GM12864 (cell line): ENCODE measurements at regions not wholly inside any gene's neighbourhood (a gene's known extent, or its start where the extent isn't known, plus 50 kb on each side); places are given as distances from the start of the nearest gene placed in this dataset.
"Not testable (repeated sequence)": the region's sequence is repeated elsewhere in the genome, so short reads cannot be mapped to it uniquely, and the experiment has no call there.

Experiments
- DNase-seq: peaks from one replicate; pipeline ENCODE4 v3.0.0-alpha.2; 2011; ENCODE audit warnings: low read depth
- H3K4me3 ChIP-seq: 2 replicates; pipeline ENCODE4 v1.5.1; 2011; ENCODE audit warnings: mild to moderate bottlenecking, low read depth, low read length, control low read depth
- TF ChIP-seq, protein P1 (sequence below): IDR thresholded peaks from 2 replicates; pipeline ENCODE4 v1.5.1; 2011; ENCODE audit warnings: low read depth, mild to moderate bottlenecking, moderate library complexity, low read length, control low read depth, inconsistent platforms; ENCODE audit errors: missing control alignments

DNA sequence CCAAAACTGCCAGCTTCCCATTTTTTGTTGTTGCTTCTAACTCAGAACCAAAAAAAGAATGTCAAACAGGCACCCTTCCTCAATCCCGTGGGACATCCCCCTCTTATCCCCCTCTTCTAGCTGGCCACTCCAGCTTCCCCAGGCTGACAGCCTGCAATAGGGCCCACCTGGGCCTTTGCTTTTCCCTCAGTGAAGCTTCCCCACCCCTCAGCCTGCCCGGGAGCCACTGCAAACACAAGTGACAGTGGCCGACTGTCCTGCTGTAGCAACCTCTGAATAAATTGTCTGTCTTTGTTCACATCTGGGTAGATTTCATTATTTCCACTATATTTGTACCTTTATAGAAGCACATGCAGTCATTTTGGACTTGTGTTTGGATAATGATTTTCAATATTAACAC lies 245.3 kb downstream of the GADD45G start:
- H3K4me3 ChIP-seq, result no peak overlapping the region
- DNase-seq, result no peak
- TF ChIP-seq, protein P1, sequence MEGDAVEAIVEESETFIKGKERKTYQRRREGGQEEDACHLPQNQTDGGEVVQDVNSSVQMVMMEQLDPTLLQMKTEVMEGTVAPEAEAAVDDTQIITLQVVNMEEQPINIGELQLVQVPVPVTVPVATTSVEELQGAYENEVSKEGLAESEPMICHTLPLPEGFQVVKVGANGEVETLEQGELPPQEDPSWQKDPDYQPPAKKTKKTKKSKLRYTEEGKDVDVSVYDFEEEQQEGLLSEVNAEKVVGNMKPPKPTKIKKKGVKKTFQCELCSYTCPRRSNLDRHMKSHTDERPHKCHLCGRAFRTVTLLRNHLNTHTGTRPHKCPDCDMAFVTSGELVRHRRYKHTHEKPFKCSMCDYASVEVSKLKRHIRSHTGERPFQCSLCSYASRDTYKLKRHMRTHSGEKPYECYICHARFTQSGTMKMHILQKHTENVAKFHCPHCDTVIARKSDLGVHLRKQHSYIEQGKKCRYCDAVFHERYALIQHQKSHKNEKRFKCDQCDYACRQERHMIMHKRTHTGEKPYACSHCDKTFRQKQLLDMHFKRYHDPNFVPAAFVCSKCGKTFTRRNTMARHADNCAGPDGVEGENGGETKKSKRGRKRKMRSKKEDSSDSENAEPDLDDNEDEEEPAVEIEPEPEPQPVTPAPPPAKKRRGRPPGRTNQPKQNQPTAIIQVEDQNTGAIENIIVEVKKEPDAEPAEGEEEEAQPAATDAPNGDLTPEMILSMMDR, result no peak

DNA sequence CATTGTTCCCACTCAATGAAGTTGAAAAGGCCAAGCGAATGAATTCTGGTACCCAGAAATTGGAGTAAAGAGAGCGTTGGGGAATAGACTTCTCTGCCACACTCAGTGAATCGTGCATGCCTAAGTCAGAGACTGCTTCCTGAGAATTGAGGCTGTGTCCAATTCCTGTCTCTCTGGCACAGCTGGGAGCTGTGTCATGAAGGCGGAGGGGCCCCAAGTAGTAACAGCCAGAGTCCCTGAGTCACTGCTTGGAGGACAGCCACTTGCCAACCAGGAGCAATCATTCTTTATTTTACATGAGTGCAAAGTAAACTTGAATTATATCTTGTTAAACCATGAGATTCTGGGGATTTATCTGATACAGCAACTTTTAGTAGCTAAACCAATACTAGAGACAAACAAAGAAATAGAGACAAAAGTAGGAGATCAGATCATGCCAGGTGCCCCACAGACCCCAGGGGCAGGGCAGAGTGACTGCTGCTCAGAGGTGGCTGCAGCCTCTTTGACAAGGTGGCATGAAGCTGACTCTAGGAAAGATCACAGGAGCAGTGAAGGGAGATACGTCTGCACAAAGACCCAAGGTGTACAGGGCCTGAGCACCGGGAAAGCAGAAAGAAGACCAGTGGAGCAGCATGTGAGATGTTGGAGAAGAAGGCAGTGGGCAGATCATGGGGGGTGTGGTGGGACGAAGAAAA lies 246.0 kb downstream of the GADD45G start:
- DNase-seq, result no peak
- no peak overlapping the region for H3K4me3 ChIP-seq
- TF ChIP-seq, protein P1, result no peak

DNA sequence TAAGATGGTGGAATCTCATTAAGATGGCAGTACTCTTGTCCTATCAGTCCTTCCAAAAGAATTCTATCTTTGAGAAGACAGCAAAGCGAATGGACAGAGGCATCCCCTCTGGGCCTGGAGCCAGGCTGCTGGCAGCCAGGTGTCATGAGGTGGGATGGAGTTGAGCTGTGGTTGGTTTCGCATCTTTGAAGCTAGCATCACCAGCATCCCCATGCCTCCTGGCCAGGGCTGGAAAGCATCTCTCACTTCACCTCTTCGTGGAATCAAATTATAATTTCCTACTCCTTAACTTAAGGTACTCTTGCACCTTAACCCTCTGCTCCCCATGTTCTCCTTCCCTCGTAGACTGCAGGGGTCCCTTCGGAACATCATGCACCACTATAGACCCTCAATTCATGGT lies 248.3 kb downstream of the GADD45G start:
- H3K4me3 ChIP-seq, result no peak overlapping the region
- no peak for DNase-seq
- TF ChIP-seq, protein P1, result no peak

- H3K4me3 ChIP-seq, result no peak overlapping the region
- TF ChIP-seq, protein P1, result no peak
- DNase-seq, result no peak
Observed at GRCh38 chr9:89853931-89854330, 249.1 kb downstream of the GADD45G start.

GRCh38 chr9:89854715-89855475 lies 250.1 kb downstream of the GADD45G start:
- DNase-seq, result no peak
- TF ChIP-seq, protein P1, result no peak
- no peak overlapping the region for H3K4me3 ChIP-seq

- not testable (repeated sequence) for H3K4me3 ChIP-seq, DNase-seq
Observed at GRCh38 chr9:89856296-89856695, 251.5 kb downstream of the GADD45G start.

DNA sequence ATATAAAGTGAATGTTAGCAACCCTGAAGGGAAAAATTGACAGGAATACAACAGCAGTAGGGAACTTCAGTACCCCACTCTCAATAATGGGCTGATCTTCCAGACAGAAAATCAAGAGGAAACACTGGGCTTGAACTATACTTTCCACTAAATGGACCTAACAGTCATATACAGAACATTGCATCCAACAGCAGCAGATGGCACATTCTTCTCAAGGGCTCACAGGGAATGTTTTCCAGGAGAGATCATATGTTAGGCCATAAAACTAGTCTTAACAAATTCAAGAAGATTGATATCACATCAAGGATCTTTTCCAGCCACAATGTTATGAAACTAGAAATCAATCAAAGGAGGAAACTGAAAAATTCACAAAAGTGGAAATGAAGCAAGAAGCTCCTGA lies 252.1 kb downstream of the GADD45G start:
- not testable (repeated sequence) for H3K4me3 ChIP-seq, DNase-seq

DNA sequence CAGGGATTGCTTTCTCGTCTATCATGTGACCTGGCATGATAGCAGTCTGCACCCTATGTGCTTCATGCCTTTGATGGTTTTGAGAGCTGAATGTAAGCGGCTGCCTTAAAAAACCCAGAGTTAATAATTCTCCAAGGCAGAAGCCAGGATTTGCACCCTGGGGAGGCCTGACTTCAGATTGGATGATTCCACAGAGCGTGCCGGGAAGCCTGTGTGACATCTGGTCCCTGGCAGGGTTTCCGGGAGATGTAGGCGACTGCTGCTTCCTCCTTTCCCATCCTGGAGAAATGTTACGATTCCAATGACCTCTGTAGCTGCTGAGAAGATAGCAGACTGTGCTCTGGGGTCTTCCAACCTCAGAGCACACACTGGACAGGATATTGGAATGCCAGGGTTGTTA lies 255.0 kb downstream of the GADD45G start:
- not testable (repeated sequence) for DNase-seq, H3K4me3 ChIP-seq

DNA sequence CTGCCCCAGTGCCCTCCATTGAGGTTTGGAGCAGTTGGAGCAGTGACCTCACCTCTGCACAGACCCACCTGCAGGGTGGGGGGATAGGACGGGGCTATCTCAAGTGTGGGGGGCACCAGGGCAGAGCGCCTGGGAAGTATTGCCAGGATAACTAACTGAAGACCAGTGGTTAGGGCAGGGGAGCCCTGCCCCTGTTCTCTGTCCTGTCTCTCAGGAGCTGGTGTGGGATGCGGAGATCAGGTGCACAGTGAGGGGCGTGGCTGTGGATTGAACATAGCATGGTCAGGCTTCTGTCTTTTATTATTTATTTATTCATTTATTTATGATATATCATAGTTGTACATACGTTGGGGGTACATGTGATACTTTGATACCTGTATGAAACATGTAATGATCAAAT lies 256.6 kb downstream of the GADD45G start:
- DNase-seq, H3K4me3 ChIP-seq: not testable (repeated sequence)
